Loucy (cell line): ENCODE measurements at regions not wholly inside any gene's neighbourhood (a gene's known extent, or its start where the extent isn't known, plus 50 kb on each side); places are given as distances from the start of the nearest gene placed in this dataset.

Source experiments
- EZH2phosphoT487 ChIP-seq: fragments of 200-600 bp; IDR thresholded peaks from 2 replicates; pipeline ENCODE4 v1.6.1; 2018; ENCODE audit warnings: antibody characterized with exemption, mild to moderate bottlenecking, moderate library complexity, borderline replicate concordance
- TF ChIP-seq, protein P1 (sequence below): fragments of 200-600 bp; sonication (generic); conservative IDR thresholded peaks from 2 replicates; pipeline ENCODE4 v1.5.1; 2014; ENCODE audit warnings: mild to moderate bottlenecking, antibody characterized with exemption, low read length

DNA sequence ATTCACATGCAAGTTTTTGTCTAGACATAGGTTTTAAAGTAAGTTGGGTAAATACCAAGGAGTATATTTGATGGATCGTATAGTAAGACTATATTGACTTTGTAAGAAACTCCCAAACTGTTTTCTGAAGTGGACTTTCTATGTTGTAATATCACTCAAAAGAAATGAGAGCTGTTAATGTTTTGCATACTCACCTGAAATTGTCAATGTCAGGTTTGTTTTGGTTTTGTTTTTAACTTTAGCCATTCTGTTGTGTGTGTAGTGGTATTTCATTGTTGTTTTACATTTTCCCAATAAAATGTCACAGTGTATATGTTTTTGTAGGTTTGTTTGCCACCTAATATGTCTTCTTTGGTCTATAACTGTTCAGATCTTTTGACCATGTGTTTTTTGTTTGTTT is 375.7 kb upstream of the CDH9 start:
- TF ChIP-seq, protein P1, sequence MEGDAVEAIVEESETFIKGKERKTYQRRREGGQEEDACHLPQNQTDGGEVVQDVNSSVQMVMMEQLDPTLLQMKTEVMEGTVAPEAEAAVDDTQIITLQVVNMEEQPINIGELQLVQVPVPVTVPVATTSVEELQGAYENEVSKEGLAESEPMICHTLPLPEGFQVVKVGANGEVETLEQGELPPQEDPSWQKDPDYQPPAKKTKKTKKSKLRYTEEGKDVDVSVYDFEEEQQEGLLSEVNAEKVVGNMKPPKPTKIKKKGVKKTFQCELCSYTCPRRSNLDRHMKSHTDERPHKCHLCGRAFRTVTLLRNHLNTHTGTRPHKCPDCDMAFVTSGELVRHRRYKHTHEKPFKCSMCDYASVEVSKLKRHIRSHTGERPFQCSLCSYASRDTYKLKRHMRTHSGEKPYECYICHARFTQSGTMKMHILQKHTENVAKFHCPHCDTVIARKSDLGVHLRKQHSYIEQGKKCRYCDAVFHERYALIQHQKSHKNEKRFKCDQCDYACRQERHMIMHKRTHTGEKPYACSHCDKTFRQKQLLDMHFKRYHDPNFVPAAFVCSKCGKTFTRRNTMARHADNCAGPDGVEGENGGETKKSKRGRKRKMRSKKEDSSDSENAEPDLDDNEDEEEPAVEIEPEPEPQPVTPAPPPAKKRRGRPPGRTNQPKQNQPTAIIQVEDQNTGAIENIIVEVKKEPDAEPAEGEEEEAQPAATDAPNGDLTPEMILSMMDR = no peak
- no peak for TF ChIP-seq EZH2phosphoT487
